DMS79 treated with DMSO at 0.1 percent for 48 hours (cell line): ENCODE measurements at regions not wholly inside any gene's neighbourhood (a gene's known extent, or its start where the extent isn't known, plus 50 kb on each side); places are given as distances from the start of the nearest gene placed in this dataset.
"Not testable (repeated sequence)": the region's sequence is repeated elsewhere in the genome, so short reads cannot be mapped to it uniquely, and the experiment has no call there.

Experiments used
- DNase-seq: peaks from one replicate; lab custom pipeline; 2025; lab: John Stamatoyannopoulos, UW

DNA sequence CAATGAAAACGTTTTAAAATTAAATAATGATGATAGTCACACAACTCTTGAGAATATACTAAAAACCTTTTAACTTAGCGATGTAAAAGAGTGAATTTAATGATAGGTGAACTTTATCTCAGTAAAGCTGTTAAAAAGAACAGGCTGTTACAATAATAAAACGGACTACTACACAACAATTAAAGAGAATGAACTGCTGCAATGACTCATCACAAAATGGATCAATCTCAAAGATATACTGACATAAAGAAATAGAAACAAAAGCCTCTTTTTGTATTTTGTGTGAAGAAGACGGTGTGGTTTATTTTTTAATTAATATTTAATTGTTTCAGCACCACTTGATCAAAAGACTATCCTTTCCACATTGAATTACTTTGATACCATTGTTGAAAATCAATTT is 352.4 kb upstream of the GJE1 start:
- DNase-seq: no peak

DNA sequence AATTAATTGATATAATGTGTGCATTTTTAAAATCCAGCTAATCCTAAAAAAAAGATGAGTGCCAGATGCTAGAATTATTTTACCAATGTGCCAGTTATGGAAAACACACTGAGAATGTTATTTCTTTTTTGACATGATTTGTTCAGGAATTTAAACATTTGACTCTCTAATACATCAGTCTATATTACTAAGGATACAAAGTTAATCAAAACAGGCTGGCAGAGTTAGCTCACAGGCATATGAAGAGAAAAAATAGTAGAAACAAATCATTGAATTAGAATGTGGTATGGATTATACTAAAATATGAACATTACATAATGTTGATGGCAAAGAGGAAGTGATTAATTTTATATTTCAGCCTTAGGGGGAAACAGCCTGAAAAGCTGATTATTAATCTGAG is 368.3 kb upstream of the GJE1 start:
- DNase-seq: no peak

DNA sequence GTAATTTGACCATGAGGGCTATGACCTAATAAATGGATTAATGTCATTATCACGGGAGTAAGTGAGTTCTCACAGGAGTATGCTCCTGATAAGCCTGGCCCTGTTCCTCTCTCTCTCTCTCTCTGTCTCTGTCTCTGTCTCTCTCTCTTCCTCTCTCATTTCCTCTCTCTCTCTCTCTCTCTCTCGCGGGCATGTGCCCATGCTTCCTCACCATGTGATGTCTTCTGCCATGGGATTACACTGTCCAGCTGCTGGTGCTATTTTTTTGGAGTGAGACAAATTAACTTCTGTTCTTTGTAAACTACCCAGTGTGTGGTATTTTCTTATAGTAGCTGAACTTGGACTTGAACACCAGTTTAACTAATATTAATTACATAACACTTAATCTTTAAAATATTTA is 374.3 kb upstream of the GJE1 start:
- no peak for DNase-seq

DNA sequence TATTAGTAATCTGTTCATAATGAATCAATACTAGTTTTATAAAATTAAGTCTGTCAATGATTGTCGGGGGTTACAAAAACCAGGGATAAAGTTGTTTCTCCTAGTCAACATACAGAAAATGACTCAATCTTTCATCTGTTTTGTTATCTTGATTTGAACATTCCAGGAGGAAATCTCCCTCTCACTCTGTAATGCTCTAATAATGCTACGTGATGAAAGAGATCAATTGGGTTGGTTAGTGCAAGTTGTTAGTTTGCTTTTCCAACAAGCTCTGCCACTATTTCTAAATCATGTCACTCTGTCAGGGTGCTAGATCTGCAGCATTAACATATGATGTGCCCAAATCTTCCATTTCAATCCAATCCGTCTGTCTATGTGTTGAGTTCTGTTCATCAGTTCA is 379.5 kb upstream of the GJE1 start:
- DNase-seq: no peak

DNA sequence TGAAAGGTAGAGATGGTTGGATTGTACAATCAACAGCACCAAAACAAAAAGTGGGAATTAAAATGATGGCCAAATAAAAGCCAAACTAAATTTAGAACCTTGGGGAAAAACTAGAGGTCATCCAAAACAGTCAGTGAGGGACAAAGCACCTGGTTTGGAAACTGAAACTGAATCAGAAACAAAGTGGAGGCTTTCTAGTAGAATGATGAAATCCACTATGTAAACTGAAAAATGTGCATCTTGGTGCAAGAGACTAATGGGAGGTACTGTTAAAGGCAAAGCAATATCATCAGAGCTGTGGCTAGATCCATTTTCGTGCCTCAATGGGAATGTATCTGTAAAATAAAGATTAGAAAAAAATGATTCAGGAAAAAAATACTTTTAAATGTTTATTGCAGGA is 380.0 kb upstream of the GJE1 start:
- no peak for DNase-seq

DNA sequence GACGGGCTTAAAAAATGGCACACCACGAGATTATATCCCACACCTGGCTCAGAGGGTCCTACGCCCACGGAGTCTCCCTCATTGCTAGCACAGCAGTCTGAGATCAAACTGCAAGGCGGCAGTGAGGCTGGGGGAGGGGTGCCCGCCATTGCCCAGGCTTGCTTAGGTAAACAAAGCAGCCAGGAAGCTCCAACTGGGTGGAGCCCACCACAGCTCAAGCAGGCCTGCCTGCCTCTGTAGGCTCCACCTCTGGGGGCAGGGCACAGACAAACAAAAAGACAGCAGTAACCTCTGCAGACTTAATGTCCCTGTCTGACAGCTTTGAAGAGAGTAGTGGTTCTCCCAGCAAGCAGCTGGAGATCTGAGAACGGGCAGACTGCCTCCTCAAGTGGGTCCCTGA is 386.4 kb upstream of the GJE1 start:
- DNase-seq: not testable (repeated sequence)

DNA sequence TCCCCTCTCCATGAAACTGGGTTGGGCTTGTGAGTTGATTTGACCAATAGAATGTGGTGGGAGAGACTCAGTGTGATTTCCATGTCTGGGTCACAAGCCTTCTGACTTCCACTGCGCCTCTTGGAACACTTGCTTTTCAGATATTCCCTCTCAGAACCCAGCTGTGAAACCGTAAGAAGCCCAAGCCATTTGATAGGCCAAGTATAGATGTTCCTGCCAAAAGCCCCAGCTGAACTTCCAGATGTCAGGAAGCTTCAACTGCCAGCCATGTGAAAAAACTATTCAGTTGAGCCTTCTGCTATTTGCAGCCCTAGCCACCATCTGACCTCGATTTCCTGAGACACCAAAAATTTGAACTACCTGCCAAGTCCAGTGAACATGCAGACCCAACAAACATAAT is 387.8 kb upstream of the GJE1 start:
- no peak for DNase-seq

DNA sequence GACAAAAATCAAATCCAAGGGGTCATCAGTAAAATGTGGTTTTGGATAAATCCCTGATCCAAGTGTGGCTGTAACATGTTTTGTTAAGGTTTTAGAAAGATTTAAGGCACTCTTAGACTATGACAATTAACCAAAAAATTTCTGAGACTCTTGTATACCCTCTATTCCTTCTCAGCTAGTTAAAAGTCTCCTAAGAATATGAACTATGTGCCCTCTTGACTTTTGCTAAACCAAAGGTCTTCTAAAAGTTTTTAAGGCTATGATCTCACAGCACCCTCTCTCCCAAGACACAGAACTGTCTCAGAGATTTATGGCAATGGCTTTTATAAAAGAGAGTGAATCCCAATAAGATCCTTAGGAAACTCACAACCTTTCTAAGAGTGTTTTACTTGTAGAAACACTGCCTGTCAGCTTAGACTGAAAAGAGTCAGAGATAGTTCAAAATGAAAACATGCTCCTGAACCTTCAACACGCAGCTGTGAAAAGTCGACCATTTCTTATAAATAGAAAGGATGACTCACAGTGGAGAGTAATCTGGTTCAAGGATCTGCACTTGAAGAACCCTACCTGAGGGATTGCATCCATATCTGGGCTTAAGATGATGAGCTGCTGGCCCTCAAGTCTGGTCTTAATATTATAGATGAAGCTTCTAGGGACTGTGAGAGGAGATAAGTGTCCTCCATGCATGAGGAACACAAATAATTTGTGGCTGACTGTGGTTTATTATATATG is 388.4 kb upstream of the GJE1 start:
- no peak for DNase-seq

DNA sequence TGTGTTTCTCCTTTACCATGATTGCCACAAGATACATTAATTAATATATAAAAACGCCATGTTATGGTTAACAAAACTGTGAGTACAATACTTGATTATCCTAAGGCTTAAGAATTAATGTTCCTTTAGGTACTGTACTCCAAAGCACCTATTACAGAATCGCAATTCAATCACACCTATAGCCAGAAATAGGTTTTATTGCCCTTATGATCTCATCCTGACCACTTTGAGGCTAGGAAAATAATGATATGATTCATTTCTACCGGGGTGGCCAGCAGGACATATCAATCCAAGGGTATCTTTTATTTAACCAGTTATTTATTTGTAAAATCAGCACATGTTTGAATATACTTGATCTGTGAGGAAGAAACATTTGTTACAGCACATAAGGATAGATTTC is 396.6 kb upstream of the GJE1 start:
- DNase-seq: no peak

DNA sequence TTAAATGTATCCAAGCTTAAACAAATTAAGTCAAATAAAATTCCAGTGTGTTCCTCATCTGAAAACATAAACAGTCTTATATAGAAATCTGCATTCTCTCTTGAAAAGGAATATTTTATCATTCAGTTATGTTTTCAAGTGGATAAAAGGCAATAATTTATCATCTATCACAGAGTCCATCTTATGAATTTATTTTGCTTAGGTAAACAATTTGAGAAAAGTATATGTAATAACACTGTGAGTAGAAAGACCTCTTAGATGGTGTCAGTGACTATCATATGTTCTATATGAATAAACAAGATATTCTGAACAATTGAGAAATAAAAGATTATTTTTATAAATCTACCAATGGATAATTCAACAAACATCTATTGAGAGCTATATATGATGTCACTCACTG is 397.6 kb upstream of the GJE1 start:
- DNase-seq: no peak

DNA sequence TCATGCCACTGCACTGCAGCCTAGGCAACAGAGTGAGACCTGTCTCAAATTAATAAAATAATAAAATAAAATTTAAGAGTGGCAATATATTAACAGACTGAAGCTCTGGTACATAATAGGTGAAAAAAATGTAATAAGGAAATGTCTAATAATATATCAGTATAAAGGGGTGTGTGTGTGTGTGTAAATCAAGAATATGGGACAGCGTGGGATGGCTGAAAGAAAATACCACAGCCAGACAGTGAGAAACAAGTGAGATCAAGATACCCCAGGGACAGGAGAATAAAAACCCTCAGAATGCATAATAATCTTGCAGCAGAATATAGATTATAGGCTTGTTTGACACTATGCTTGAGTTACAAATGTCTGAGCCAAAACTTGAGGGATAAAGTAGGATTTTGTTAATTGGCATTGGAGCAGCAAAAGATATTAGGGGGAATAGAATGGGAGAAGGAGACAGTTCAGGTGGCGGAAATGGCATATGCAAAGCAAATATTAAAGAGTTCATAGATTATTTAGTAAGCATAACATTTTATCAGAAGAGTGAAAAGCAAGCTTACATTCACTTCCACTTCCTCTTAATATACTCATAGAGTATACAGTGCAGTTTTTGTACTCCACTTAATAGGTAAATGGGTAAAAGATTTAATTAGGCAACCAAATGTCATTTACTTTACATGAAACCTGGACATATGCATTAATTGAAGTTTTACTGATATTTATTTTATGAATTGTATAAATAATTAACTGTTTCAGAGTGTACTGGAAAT is 398.5 kb upstream of the GJE1 start:
- no peak for DNase-seq

DNA sequence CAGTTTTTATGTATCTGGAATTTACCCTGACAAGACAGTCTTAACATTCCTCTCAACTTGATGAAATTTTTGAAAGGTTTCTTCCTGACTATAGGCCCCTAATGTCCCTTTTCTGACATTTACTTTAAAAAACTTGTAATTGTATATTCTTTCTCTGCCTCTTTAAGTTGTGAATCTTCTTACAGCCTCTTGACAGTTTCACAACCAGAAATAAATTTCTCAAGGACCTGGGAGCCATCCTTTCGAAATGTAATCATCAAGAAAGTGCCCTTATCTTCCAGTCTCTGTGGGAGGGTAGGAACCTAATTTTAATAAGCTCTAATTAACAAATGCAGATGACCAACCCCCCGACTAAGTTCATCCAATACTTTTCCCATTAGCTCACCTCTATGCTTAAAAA is 403.6 kb upstream of the GJE1 start:
- no peak for DNase-seq

DNA sequence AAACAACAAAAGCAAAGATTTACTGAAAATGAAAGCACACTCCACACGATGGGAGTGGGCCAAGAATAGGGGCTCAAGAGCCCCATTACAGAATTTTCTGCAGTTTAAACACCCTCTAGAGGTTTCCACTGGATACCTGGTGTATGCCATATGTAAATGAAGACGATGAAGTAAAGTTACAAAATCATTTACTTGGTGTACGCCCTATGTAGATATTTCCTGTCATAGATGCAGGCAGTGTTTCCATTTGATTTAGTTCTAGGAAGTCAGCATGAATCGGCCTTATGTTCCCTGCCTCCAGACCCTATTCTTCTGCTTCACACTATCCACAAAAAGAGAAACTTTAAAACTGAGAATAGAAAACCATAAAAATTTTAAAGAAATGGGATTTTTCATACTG is 404.4 kb upstream of the GJE1 start:
- no peak for DNase-seq

DNA sequence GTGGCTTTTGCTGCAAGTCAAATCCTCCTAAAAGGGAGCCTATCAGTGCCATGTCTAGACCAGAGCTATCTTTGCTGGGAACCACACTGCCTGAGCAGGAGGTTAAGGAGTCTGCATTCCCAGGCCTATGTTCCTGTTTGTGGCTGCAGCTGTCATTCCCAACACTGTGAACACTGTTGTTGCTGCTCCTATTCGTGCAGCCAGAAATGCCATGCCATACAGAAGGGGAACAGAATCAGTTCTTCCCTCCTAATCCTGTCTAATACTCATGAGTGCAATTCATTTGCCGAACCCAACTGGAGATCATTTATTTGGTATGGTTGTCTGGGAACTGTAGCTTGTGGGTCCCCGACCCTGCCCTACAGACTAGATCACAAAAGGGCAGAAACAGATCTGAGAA is 406.5 kb upstream of the GJE1 start:
- DNase-seq: no peak

DNA sequence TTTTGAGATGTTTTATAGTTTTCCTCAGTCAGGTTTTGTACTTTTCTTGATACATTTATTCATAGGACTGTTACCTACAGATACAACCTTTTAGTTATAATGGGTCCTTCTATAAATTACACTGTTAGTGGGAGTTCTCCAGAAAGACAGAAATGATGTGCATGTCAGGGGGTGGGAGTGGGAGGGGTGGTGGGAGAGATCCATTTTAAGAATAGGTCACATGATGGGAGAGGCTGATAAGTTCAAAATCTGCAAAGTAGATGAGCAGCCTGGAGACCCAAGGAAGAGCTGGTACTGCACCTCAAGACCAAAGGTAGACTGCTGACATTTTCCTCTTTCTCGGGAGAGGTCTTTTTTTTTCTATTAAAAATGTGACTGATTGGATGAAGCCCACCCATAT is 408.0 kb upstream of the GJE1 start:
- DNase-seq: no peak

DNA sequence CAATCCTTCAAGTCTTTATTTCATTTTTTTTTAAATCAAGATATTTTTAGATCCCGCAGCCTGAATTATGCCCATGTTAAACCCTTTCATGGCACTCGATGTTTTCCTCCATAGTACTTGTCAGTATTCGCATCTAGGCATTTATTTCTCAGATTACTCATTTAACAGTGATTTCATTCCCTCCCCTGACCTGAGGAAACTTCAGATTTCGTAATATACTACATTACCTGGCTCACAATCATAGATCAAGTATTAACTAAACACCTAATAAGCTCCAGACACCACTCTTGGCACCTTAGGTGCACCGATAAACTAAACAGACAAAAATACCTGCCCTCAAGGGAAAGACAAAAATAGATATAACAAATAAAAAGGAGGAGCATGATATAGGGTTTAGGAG is 413.2 kb upstream of the GJE1 start:
- DNase-seq: no peak

DNA sequence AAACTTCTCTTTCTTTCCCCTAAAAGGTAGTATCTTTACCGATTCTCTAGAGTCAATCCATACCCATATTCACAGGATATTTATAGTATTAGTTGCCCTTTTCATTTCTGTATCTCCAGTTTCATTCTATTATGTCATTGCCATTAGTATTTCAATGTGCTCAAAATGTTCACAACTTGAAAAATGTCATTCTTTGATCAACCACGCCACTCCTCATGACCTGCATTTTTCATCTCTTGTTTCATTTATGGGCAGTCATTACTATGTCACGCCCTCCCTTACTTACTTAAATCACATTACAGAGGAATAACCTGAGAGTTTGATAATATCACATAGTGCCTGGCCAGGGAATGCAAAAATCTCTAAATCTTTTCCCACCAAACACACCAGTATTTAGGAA is 427.3 kb upstream of the GJE1 start:
- no peak for DNase-seq

DNA sequence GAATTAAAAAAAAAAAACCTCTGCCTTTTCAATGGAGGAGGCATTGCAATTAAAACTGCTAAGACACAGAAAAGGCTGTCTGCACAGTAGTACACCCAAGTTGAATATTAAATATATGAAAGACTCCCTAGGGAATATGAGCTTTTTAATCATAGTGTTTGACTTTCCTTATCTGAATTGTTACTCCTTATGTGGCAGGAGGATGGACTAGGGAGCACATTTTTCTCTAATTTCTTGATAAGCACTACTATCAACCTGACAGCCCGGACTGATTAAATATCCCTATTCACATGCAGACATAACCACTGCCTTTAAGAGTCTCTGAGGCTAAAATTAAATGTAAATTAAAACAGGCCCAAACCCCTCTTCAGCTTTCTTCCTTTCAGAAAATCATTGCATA is 428.6 kb upstream of the GJE1 start:
- no peak for DNase-seq

DNA sequence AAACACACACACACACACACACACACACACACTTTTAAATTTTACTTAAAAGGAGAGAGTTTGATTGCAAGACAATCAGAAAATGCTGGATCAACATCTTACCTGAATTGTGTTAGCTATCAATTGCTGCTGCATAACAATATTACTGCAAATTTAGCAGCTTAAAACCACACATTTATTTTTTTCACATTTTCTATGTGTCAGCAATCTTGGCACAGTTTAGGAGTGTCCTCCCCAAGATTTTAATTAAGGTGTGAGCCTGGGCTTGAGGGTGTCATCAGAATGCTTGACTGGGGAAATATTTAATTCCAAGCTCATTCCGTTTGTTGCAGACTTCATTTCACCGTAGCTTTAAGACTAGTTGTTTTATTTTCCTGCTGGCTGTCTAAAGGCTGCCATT is 431.0 kb upstream of the GJE1 start:
- no peak for DNase-seq

DNA sequence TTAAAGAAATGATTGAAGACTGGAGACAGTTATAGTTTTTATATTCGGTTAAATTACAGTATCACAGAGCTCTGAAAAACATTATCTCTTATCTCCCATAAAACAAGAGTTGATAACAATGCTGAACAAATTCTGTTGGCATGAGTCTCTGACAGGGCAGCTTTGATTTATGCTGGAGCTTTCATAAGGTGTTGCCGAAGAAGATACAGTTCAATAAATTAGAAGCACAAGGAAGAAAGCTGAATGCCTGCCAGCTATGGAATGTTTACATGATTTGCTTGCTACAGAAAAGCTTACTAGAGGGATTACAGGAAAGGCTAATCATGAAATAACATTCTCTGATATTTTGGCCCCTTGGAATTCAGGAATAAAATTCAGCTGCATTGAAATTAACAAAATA is 431.9 kb upstream of the GJE1 start:
- DNase-seq: no peak

DNA sequence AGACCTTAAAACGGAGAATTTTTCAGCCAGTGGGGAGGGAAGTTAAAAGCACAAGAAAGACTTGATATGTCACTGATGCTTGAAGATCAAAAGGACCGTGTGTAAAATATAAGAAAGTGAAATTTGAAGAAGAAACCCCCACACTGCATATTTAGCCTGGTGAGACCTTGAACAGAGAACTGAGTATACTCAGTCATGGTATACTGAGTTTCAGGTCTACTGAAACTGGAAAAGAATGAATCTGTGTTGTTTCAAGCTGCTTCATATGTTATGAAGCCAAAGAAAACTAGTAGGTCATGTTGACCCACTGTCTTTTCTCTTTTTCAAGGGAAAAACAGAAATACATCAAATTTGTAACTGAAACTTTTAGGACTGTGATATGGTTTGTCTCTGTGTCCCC is 443.8 kb upstream of the GJE1 start:
- DNase-seq: no peak

DNA sequence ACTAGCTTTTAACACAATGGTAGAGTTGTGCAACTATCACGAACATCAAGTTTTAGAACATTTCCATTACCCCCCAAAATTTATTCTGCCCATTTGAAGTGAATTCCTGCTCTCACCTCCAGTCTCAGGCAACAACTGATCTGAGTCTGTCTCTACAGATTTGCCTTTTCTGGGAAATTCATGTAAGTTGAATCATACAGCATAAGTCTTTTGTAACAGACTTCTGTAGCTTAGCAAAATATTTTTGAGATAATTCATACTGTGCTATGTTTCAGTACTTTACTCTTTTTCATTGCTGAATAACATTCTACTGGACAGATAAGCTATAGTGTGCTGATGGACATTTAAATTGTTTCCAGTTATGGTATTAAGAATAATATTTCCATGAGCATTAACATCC is 447.3 kb upstream of the GJE1 start:
- no peak for DNase-seq

DNA sequence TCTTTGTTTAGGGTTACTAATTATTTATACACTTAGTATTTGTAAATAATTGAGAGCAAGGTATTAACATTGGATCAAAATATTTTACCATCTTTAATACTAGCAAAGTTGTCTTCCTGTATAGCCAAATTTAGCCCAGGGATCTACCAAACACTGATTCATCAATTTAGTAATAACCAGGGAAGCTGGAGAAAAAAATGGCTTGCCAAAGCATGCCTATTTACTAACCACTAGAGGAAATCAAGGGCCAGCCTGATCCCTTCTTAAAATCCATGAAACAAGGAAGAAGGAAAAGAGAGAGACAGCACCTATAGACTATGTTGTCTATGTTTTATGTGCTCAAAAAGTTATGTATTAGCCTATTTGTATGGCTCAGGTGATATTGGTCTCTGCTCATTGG is 450.3 kb upstream of the GJE1 start:
- DNase-seq: no peak

DNA sequence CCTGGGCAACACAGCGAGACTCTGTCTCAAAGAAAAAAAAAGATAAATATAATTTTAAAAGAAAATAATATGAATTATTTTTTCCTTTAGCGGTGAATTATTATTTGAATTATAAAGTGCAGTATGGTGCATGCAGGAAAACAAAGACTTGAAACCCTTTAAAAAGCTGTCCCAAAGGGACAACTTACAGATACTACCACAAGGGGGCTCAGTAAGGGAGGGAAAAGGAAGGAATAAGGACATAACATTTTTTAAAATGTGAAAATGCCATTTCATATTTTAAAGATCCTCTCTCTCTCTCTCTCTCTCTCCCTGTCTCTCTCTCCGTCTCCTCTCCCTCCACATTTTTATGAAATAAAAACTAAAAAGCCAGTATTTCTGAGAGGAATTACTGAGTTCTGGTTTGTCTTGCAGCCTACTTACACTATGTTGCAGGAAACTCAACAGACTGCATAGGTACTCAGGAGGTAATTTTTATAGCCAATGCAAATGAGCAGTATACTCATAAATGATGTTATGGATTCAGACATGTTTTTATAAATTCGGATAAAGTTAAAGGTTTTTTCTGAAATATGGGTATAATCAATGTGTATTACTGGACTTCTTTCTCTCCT is 455.0 kb upstream of the GJE1 start:
- no peak for DNase-seq
